HepG2 (cell line): ENCODE measurements at regions not wholly inside any gene's neighbourhood (a gene's known extent, or its start where the extent isn't known, plus 50 kb on each side); places are given as distances from the start of the nearest gene placed in this dataset.

Experiments
- CEBPB ChIP-seq: IDR thresholded peaks from 2 replicates; pipeline ENCODE4 v1.6.1; 2011; ENCODE audit warnings: low read depth, low read length, improper control_type of control experiment, borderline replicate concordance
- HDAC1 ChIP-seq: sonication (generic); formaldehyde crosslinking; IDR thresholded peaks from 2 replicates; pipeline ENCODE4 v1.5.1; 2020; ENCODE audit warnings: mild to moderate bottlenecking, missing genetic modification reagents
- MXI1 ChIP-seq: IDR thresholded peaks from 3 replicates; pipeline ENCODE4 v1.6.1; 2012; ENCODE audit warnings: low read depth, low read length, inconsistent platforms, borderline replicate concordance
- NFRKB ChIP-seq: fragments of 450-650 bp; IDR thresholded peaks from 2 replicates; pipeline ENCODE4 v1.6.1; 2017
- POLR2A ChIP-seq, 2 experiments: IDR thresholded peaks; 2 replicates each; pipeline ENCODE4 v1.6.1; 2011; ENCODE audit warnings: low read depth in 2 of 2, low read length in 2 of 2, mild to moderate bottlenecking in 1 of 2, moderate library complexity in 1 of 2; ENCODE audit not compliant: insufficient read depth in 1 of 2
- TBX2 ChIP-seq: sonication (generic); formaldehyde crosslinking; IDR thresholded peaks from 2 replicates; pipeline ENCODE4 v1.5.0; 2020; ENCODE audit warnings: missing genetic modification reagents, mild to moderate bottlenecking, borderline replicate concordance
- TCF7 ChIP-seq: sonication (generic); IDR thresholded peaks from 2 replicates; pipeline ENCODE4 v1.6.1; 2016; ENCODE audit warnings: antibody characterized with exemption, low read depth
- USF2 ChIP-seq, 2 experiments: sonication (generic) in 1 of 2; formaldehyde crosslinking in 1 of 2; IDR thresholded peaks; 2 replicates each; pipeline versions ENCODE4 v1.5.1 to v1.6.1; 2011 to 2020; ENCODE audit warnings: borderline replicate concordance in 1 of 2, low read depth in 1 of 2, low read length in 1 of 2, mild to moderate bottlenecking in 1 of 2, missing genetic modification reagents in 1 of 2, moderate library complexity in 1 of 2
- ZBTB34 ChIP-seq: sonication (generic); formaldehyde crosslinking; IDR thresholded peaks from 2 replicates; pipeline ENCODE4 v1.8.0; 2022; ENCODE audit warnings: mild to moderate bottlenecking, missing genetic modification reagents
- ZNF672 ChIP-seq: sonication (generic); formaldehyde crosslinking; IDR thresholded peaks from 2 replicates; pipeline ENCODE4 v1.8.1; 2022; ENCODE audit warnings: missing genetic modification reagents
- TF ChIP-seq, protein P1 (sequence below): IDR thresholded peaks from 2 replicates; pipeline ENCODE4 v1.6.1; 2016; ENCODE audit warnings: missing compliant biosample characterization, missing genetic modification reagents, borderline replicate concordance
- TF ChIP-seq, protein P2 (sequence below): sonication (generic); formaldehyde crosslinking; IDR thresholded peaks from 2 replicates; pipeline ENCODE4 v1.4.0; 2020; ENCODE audit warnings: missing genetic modification reagents

DNA sequence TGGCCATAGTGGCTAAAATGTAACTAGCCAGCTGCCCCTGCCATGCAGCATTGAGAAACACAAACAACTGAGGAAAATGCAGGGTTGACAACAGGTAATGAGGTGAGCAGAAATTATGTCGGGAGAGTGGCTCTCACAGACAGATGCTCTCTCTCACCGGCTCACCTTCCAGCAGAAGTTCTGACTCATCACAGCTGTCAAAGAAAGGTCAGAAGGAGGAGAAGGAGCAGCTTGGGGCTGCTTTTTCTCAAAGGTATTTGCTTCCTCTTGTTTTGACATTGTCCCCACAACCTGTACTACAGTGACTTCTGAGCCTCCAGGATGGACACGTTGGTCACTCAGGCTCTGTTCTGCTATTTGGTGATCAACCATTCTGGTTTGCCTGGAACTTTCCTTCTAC, 190.5 kb upstream of the HEY2 start:
- TF ChIP-seq, protein P1, sequence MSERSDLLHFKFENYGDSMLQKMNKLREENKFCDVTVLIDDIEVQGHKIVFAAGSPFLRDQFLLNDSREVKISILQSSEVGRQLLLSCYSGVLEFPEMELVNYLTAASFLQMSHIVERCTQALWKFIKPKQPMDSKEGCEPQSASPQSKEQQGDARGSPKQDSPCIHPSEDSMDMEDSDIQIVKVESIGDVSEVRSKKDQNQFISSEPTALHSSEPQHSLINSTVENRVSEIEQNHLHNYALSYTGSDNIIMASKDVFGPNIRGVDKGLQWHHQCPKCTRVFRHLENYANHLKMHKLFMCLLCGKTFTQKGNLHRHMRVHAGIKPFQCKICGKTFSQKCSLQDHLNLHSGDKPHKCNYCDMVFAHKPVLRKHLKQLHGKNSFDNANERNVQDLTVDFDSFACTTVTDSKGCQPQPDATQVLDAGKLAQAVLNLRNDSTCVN (CRISPR knock-in tag), result no peak
- TF ChIP-seq ZNF672 (no peak), ZBTB34 (CRISPR knock-in tag) (no peak), HDAC1 (CRISPR knock-in tag) (no peak), POLR2A (IDR thresholded peaks at IDR 0.05; ENCODE audit: insufficient read depth in 1 of 2, low read depth in 2 of 2, low read length in 2 of 2) (no peak), TCF7 (no peak), TBX2 (CRISPR knock-in tag) (no peak), NFRKB (no peak), USF2 (IDR thresholded peaks at IDR 0.05; ENCODE audit: low read depth, low read length) (no peak), USF2 (CRISPR knock-in tag; IDR thresholded peaks at IDR 0.05; ENCODE audit: borderline replicate concordance) (no peak), MXI1 (no peak), CEBPB (no peak)
- TF ChIP-seq, protein P2, sequence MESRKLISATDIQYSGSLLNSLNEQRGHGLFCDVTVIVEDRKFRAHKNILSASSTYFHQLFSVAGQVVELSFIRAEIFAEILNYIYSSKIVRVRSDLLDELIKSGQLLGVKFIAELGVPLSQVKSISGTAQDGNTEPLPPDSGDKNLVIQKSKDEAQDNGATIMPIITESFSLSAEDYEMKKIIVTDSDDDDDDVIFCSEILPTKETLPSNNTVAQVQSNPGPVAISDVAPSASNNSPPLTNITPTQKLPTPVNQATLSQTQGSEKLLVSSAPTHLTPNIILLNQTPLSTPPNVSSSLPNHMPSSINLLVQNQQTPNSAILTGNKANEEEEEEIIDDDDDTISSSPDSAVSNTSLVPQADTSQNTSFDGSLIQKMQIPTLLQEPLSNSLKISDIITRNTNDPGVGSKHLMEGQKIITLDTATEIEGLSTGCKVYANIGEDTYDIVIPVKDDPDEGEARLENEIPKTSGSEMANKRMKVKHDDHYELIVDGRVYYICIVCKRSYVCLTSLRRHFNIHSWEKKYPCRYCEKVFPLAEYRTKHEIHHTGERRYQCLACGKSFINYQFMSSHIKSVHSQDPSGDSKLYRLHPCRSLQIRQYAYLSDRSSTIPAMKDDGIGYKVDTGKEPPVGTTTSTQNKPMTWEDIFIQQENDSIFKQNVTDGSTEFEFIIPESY (CRISPR knock-in tag), result no peak
